Chondrocyte (in vitro differentiated cells): ENCODE measurements at regions not wholly inside any gene's neighbourhood (a gene's known extent, or its start where the extent isn't known, plus 50 kb on each side); places are given as distances from the start of the nearest gene placed in this dataset.
"Not testable (repeated sequence)": the region's sequence is repeated elsewhere in the genome, so short reads cannot be mapped to it uniquely, and the experiment has no call there.

Source experiments
- DNase-seq: peaks from one replicate; pipeline ENCODE4 v3.0.0; 2021; ENCODE audit warnings: mixed read lengths, low spot score
- H3K27ac Mint-ChIP-seq: one replicate; pipeline ENCODE4 v1.8.0; 2021; ENCODE audit warnings: mild to moderate bottlenecking, moderate library complexity, mixed read lengths; ENCODE audit not compliant: unreplicated experiment
- H3K27me3 Mint-ChIP-seq: 2 replicates; pipeline ENCODE4 v1.8.0; 2021; ENCODE audit warnings: low read depth, mixed read lengths
- H3K36me3 Mint-ChIP-seq: 2 replicates; pipeline ENCODE4 v1.8.0; 2021; ENCODE audit warnings: low read depth, mixed read lengths
- H3K4me1 Mint-ChIP-seq: 2 replicates; pipeline ENCODE4 v1.8.0; 2021; ENCODE audit warnings: low read depth, mild to moderate bottlenecking, mixed read lengths
- H3K4me3 Mint-ChIP-seq: one replicate; pipeline ENCODE4 v1.8.0; 2021; ENCODE audit warnings: mild to moderate bottlenecking, moderate library complexity, mixed read lengths; ENCODE audit not compliant: unreplicated experiment
- H3K9me3 Mint-ChIP-seq: 2 replicates; pipeline ENCODE4 v1.8.0; 2021; ENCODE audit warnings: low read depth, mixed read lengths
- CTCF ChIP-seq: fragments of 200-600 bp; sonication (generic); IDR thresholded peaks from 2 replicates; pipeline ENCODE4 v1.5.0; 2021; ENCODE audit warnings: antibody characterized with exemption, mild to moderate bottlenecking, moderate library complexity

GRCh38 chr7:19958309-19958896 is 185.0 kb upstream of the TMEM196 start:
- H3K27ac Mint-ChIP-seq, result no peak overlapping the region
- H3K27me3 Mint-ChIP-seq, result no peaks in the 10 kb centered on the region
- no peaks in the 10 kb centered on the region for H3K36me3 Mint-ChIP-seq
- no peaks in the 10 kb centered on the region for H3K4me1 Mint-ChIP-seq
- TF ChIP-seq CTCF, result no peak
- H3K4me3 Mint-ChIP-seq, result no peak overlapping the region
- H3K9me3 Mint-ChIP-seq, result peaks cover 11% of the 10 kb centered on the region
- no peak for DNase-seq

- no peak for DNase-seq
- H3K4me1 Mint-ChIP-seq, result no peaks in the 10 kb centered on the region
- no peak overlapping the region for H3K27ac Mint-ChIP-seq
- no peaks in the 10 kb centered on the region for H3K27me3 Mint-ChIP-seq
- TF ChIP-seq CTCF, result no peak
- peaks cover 16% of the 10 kb centered on the region for H3K9me3 Mint-ChIP-seq
- H3K36me3 Mint-ChIP-seq, result no peaks in the 10 kb centered on the region
- no peak overlapping the region for H3K4me3 Mint-ChIP-seq
These were observed 184.2 kb upstream of the TMEM196 start for GRCh38 chr7:19957664-19958063.

- H3K27me3 Mint-ChIP-seq, H3K4me3 Mint-ChIP-seq, H3K27ac Mint-ChIP-seq, H3K36me3 Mint-ChIP-seq, DNase-seq, H3K4me1 Mint-ChIP-seq: not testable (repeated sequence)
- peaks cover 39% of the 10 kb centered on the region for H3K9me3 Mint-ChIP-seq
These were observed 180.7 kb upstream of the TMEM196 start for GRCh38 chr7:19954166-19954565.

- not testable (repeated sequence) for H3K27ac Mint-ChIP-seq, H3K27me3 Mint-ChIP-seq, DNase-seq, H3K36me3 Mint-ChIP-seq, H3K4me1 Mint-ChIP-seq, H3K4me3 Mint-ChIP-seq
- H3K9me3 Mint-ChIP-seq, result peaks cover 43% of the 10 kb centered on the region
These were observed 180.0 kb upstream of the TMEM196 start for GRCh38 chr7:19953411-19953810.

- H3K4me3 Mint-ChIP-seq, result no peak overlapping the region
- no peak for TF ChIP-seq CTCF
- H3K27ac Mint-ChIP-seq, result no peak overlapping the region
- H3K9me3 Mint-ChIP-seq, result peaks cover 29% of the 10 kb centered on the region
- DNase-seq, result no peak
- peaks cover 2% of the 10 kb centered on the region for H3K36me3 Mint-ChIP-seq
- H3K4me1 Mint-ChIP-seq, result no peaks in the 10 kb centered on the region
- no peaks in the 10 kb centered on the region for H3K27me3 Mint-ChIP-seq
These were observed 174.7 kb upstream of the TMEM196 start for GRCh38 chr7:19948160-19948559.

GRCh38 chr7:19944363-19945120 is 171.1 kb upstream of the TMEM196 start:
- Mint-ChIP-seq H3K9me3 (peaks cover 5% of the 10 kb centered on the region), H3K27ac (no peak overlapping the region), H3K4me1 (no peaks in the 10 kb centered on the region), H3K27me3 (no peaks in the 10 kb centered on the region), H3K4me3 (no peak overlapping the region), H3K36me3 (no peaks in the 10 kb centered on the region)
- no peak for TF ChIP-seq CTCF
- no peak for DNase-seq
